ENCODE measurements at regions not wholly inside any gene's neighbourhood (a gene's known extent, or its start where the extent isn't known, plus 50 kb on each side); places are given as distances from the start of the nearest gene placed in this dataset.

- peaks cover 18% of the 10 kb centered on the region for H3K27me3 Mint-ChIP-seq (ENCODE audit: unreplicated experiment)
- H3K4me1 Mint-ChIP-seq (ENCODE audit: low read depth, unreplicated experiment) = no peaks in the 10 kb centered on the region
- H3K9me3 Mint-ChIP-seq (ENCODE audit: low read depth, unreplicated experiment) = no peaks in the 10 kb centered on the region
- H3K27ac Mint-ChIP-seq (ENCODE audit: unreplicated experiment) = no peak overlapping the region
- no peak for DNase-seq
- no peak for TF ChIP-seq CTCF (IDR thresholded peaks at IDR 0.05; ENCODE audit: unreplicated experiment)
- intact Hi-C loops (cut with micrococcal nuclease; ENCODE audit: unreplicated experiment) = no loop called here
- CTCF ChIA-PET = no interaction called here
- BruUV-seq (replicated peaks) = no TSS peak
- H3K36me3 Mint-ChIP-seq (ENCODE audit: insufficient read depth, unreplicated experiment) = no peaks in the 10 kb centered on the region
- no peak overlapping the region for H3K4me3 Mint-ChIP-seq (ENCODE audit: low read depth, unreplicated experiment)
These were observed 313.9 kb upstream of the ZNF32 start for GRCh38 chr10:43962346-43963191.

- no peaks in the 10 kb centered on the region for H3K36me3 Mint-ChIP-seq (ENCODE audit: insufficient read depth, unreplicated experiment)
- CTCF ChIA-PET = no interaction called here
- no peak for TF ChIP-seq CTCF (IDR thresholded peaks at IDR 0.05; ENCODE audit: unreplicated experiment)
- H3K4me1 Mint-ChIP-seq (ENCODE audit: low read depth, unreplicated experiment) = no peaks in the 10 kb centered on the region
- BruUV-seq (replicated peaks) = no TSS peak
- H3K27me3 Mint-ChIP-seq (ENCODE audit: unreplicated experiment) = peaks cover 9% of the 10 kb centered on the region
- no peak overlapping the region for H3K4me3 Mint-ChIP-seq (ENCODE audit: low read depth, unreplicated experiment)
- intact Hi-C loops (cut with micrococcal nuclease; ENCODE audit: unreplicated experiment) = no loop called here
- H3K27ac Mint-ChIP-seq (ENCODE audit: unreplicated experiment) = no peak overlapping the region
- H3K9me3 Mint-ChIP-seq (ENCODE audit: low read depth, unreplicated experiment) = no peaks in the 10 kb centered on the region
- no peak for DNase-seq
These were observed 313.1 kb upstream of the ZNF32 start for GRCh38 chr10:43961523-43962345.

- no peak for TF ChIP-seq CTCF (IDR thresholded peaks at IDR 0.05; ENCODE audit: unreplicated experiment)
- no peak for DNase-seq
- H3K4me3 Mint-ChIP-seq (ENCODE audit: low read depth, unreplicated experiment) = no peak overlapping the region
- intact Hi-C loops (cut with micrococcal nuclease; ENCODE audit: unreplicated experiment) = no loop called here
- no peak overlapping the region for H3K27ac Mint-ChIP-seq (ENCODE audit: unreplicated experiment)
- no peaks in the 10 kb centered on the region for H3K4me1 Mint-ChIP-seq (ENCODE audit: low read depth, unreplicated experiment)
- no peaks in the 10 kb centered on the region for H3K9me3 Mint-ChIP-seq (ENCODE audit: low read depth, unreplicated experiment)
- H3K27me3 Mint-ChIP-seq (ENCODE audit: unreplicated experiment) = peaks cover 8% of the 10 kb centered on the region
- no TSS peak for BruUV-seq (replicated peaks)
- CTCF ChIA-PET = no interaction called here
- H3K36me3 Mint-ChIP-seq (ENCODE audit: insufficient read depth, unreplicated experiment) = no peaks in the 10 kb centered on the region
These were observed 312.3 kb upstream of the ZNF32 start for GRCh38 chr10:43960981-43961380.

GRCh38 chr10:43960477-43960876 lies 311.8 kb upstream of the ZNF32 start:
- Mint-ChIP-seq H3K27me3 (ENCODE audit: unreplicated experiment) (peaks cover 8% of the 10 kb centered on the region), H3K4me3 (ENCODE audit: low read depth, unreplicated experiment) (no peak overlapping the region), H3K36me3 (ENCODE audit: insufficient read depth, unreplicated experiment) (no peaks in the 10 kb centered on the region), H3K4me1 (ENCODE audit: low read depth, unreplicated experiment) (no peaks in the 10 kb centered on the region), H3K9me3 (ENCODE audit: low read depth, unreplicated experiment) (no peaks in the 10 kb centered on the region), H3K27ac (ENCODE audit: unreplicated experiment) (no peak overlapping the region)
- BruUV-seq (replicated peaks) = no TSS peak
- TF ChIP-seq CTCF (IDR thresholded peaks at IDR 0.05; ENCODE audit: unreplicated experiment) = no peak
- CTCF ChIA-PET = no interaction called here
- intact Hi-C loops (cut with micrococcal nuclease; ENCODE audit: unreplicated experiment) = no loop called here
- no peak for DNase-seq

Data from Calu3 (cell line).